ENCODE measurements at regions not wholly inside any gene's neighbourhood (a gene's known extent, or its start where the extent isn't known, plus 50 kb on each side); places are given as distances from the start of the nearest gene placed in this dataset.

DNA sequence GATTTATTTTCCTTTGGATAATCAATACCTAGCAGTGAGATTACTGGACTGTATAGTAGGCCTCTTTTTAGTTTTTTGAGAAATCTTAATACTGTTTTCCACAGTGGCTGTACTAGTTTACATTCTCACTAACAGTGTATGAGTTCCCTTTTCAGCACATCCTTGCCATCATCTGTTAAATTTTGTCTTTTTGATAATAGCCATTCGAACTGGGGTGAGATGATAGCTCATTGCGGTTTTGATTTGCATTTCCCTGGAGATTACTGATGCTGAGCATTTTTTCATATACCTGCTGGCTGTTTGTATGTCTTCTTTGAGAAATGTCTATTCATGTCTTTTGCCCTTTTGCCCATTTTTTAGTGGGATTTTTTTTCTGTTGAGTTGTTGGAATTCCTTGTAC is 210.8 kb downstream of the CGGBP1 start:
- peaks cover 16% of the 10 kb centered on the region for H3K79me2 ChIP-seq (ENCODE audit: control insufficient read depth, insufficient read depth, low read length)
- no peak for ATAC-seq
- in situ Hi-C loops (cut with MboI) (no loop called here), intact Hi-C loops (cut with micrococcal nuclease) (no loop called here)
- no peak for DNase-seq (ENCODE audit: extremely low read depth in 1 of 4, low spot score in 3 of 4)
- no peak overlapping the region for H3K9ac ChIP-seq (ENCODE audit: insufficient read depth in 1 of 2, low read depth in 2 of 2, low read length in 2 of 2)
- no peaks in the 10 kb centered on the region for H3K4me1 ChIP-seq (replicated peaks in 1 of 2; ENCODE audit: control insufficient read depth in 2 of 2, insufficient read depth in 2 of 2, low read length in 2 of 2)
- no peak overlapping the region for H3K27ac ChIP-seq (ENCODE audit: extremely low read depth, low read depth, low read length)
- no peaks in the 10 kb centered on the region for H4K20me1 ChIP-seq (replicated peaks; ENCODE audit: control insufficient read depth, insufficient read depth, low read length)
- no TSS peak for BruUV-seq (replicated peaks)
- no peak overlapping the region for H3K4me2 ChIP-seq (ENCODE audit: insufficient read depth, low read length)
- POLR2A ChIA-PET = interaction anchor here (0.6 kb wide), 1 partner anchor 10 kb away, joined by 3 read pairs; no protein-coding TSS in a partner anchor
- H2AFZ ChIP-seq (ENCODE audit: low read depth, low read length) = no peak overlapping the region
- H3K27me3 ChIP-seq (ENCODE audit: control insufficient read depth in 2 of 2, insufficient read depth in 2 of 2, low read length in 2 of 2) = no peaks in the 10 kb centered on the region
- no peak for FAIRE-seq
- CTCF ChIA-PET (ENCODE audit: low intra/inter-chr PET ratio) = no interaction called here
- WGBS (ENCODE audit: insufficient coverage, low coverage, missing lambda C conversion rate) = 92% methylated on average over 2 of the region's 2 CpGs
- no peaks in the 10 kb centered on the region for H3K9me1 ChIP-seq (ENCODE audit: control insufficient read depth, insufficient read depth, low read length)
- H3K9me3 ChIP-seq (replicated peaks; ENCODE audit: control insufficient read depth, insufficient read depth, low read depth, low read length) = no peaks in the 10 kb centered on the region
- TF ChIP-seq, protein P1, sequence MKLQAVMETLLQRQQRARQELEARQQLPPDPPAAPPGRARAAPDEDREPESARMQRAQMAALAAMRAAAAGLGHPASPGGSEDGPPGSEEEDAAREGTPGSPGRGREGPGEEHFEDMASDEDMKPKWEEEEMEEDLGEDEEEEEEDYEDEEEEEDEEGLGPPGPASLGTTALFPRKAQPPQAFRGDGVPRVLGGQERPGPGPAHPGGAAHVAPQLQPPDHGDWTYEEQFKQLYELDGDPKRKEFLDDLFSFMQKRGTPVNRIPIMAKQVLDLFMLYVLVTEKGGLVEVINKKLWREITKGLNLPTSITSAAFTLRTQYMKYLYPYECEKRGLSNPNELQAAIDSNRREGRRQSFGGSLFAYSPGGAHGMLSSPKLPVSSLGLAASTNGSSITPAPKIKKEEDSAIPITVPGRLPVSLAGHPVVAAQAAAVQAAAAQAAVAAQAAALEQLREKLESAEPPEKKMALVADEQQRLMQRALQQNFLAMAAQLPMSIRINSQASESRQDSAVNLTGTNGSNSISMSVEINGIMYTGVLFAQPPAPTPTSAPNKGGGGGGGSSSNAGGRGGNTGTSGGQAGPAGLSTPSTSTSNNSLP (IDR thresholded peaks at IDR 0.05; ENCODE audit: borderline replicate concordance, low read depth, low read length) = no peak
- peaks cover 2% of the 10 kb centered on the region; the same call in 1 of the 3 replicates for H3K36me3 ChIP-seq (ENCODE audit: control insufficient read depth, insufficient read depth, low read length)
- no peak overlapping the region for H3K4me3 ChIP-seq

- Histone ChIP-seq H3K27me3 (ENCODE audit: control insufficient read depth in 2 of 2, insufficient read depth in 2 of 2, low read length in 2 of 2) (no peaks in the 10 kb centered on the region), H3K9me3 (replicated peaks; ENCODE audit: control insufficient read depth, insufficient read depth, low read depth, low read length) (no peaks in the 10 kb centered on the region; the same call in none of the 2 replicates), H3K79me2 (ENCODE audit: control insufficient read depth, insufficient read depth, low read length) (peaks cover 35% of the 10 kb centered on the region), H3K4me3 (no peak overlapping the region), H3K4me2 (ENCODE audit: insufficient read depth, low read length) (no peak overlapping the region), H3K9me1 (ENCODE audit: control insufficient read depth, insufficient read depth, low read length) (no peaks in the 10 kb centered on the region), H3K4me1 (replicated peaks in 1 of 2; ENCODE audit: control insufficient read depth in 2 of 2, insufficient read depth in 2 of 2, low read length in 2 of 2) (peaks cover 0 to 4% of the 10 kb centered on the region in 2 experiments; a peak in 2 of 5 replicates), H4K20me1 (replicated peaks; ENCODE audit: control insufficient read depth, insufficient read depth, low read length) (no peaks in the 10 kb centered on the region), H3K36me3 (ENCODE audit: control insufficient read depth, insufficient read depth, low read length) (peaks cover 27% of the 10 kb centered on the region), H2AFZ (ENCODE audit: low read depth, low read length) (no peak overlapping the region), H3K9ac (ENCODE audit: insufficient read depth in 1 of 2, low read depth in 2 of 2, low read length in 2 of 2) (no peak overlapping the region), H3K27ac (ENCODE audit: extremely low read depth, low read depth, low read length) (no peak overlapping the region)
- in situ Hi-C loops (cut with MboI) = no loop called here
- no peak for ATAC-seq
- ChIA-PET CTCF (ENCODE audit: low intra/inter-chr PET ratio) (no interaction called here), POLR2A (interaction anchor here (1.5 kb wide), 1 partner anchor 11 kb away, joined by 3 read pairs; no protein-coding TSS in a partner anchor)
- intact Hi-C loops (cut with micrococcal nuclease) = no loop called here
- BruUV-seq (replicated peaks) = no TSS peak
- FAIRE-seq = no peak
- WGBS (ENCODE audit: insufficient coverage, low coverage, missing lambda C conversion rate) = 100% methylated on average over 1 of the region's 1 CpG
- no peak for DNase-seq (ENCODE audit: extremely low read depth in 1 of 4, low spot score in 3 of 4)
- TF ChIP-seq CEBPG (CRISPR knock-in tag; IDR thresholded peaks at IDR 0.05) (no peak), CEBPG (tag; conservative IDR thresholded peaks at IDR 0.05 in 1 of 2, IDR thresholded peaks at IDR 0.05 in 1 of 2) (no peak), ZNF347 (CRISPR knock-in tag; IDR thresholded peaks at IDR 0.05; ENCODE audit: low read depth) (no peak), CHD2 (IDR thresholded peaks at IDR 0.05; ENCODE audit: low read depth, low read length) (no peak), STAT5A (IDR thresholded peaks at IDR 0.05; ENCODE audit: borderline replicate concordance, low read length) (no peak)
- TF ChIP-seq, protein P2, sequence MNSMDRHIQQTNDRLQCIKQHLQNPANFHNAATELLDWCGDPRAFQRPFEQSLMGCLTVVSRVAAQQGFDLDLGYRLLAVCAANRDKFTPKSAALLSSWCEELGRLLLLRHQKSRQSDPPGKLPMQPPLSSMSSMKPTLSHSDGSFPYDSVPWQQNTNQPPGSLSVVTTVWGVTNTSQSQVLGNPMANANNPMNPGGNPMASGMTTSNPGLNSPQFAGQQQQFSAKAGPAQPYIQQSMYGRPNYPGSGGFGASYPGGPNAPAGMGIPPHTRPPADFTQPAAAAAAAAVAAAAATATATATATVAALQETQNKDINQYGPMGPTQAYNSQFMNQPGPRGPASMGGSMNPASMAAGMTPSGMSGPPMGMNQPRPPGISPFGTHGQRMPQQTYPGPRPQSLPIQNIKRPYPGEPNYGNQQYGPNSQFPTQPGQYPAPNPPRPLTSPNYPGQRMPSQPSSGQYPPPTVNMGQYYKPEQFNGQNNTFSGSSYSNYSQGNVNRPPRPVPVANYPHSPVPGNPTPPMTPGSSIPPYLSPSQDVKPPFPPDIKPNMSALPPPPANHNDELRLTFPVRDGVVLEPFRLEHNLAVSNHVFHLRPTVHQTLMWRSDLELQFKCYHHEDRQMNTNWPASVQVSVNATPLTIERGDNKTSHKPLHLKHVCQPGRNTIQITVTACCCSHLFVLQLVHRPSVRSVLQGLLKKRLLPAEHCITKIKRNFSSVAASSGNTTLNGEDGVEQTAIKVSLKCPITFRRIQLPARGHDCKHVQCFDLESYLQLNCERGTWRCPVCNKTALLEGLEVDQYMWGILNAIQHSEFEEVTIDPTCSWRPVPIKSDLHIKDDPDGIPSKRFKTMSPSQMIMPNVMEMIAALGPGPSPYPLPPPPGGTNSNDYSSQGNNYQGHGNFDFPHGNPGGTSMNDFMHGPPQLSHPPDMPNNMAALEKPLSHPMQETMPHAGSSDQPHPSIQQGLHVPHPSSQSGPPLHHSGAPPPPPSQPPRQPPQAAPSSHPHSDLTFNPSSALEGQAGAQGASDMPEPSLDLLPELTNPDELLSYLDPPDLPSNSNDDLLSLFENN (IDR thresholded peaks at IDR 0.05; ENCODE audit: low read depth in 2 of 2, low read length in 2 of 2) = no peak
Observed at GRCh38 chr3:87837076-87837475, 221.7 kb downstream of the CGGBP1 start.
